GM18499 (cell line): ENCODE measurements at regions not wholly inside any gene's neighbourhood (a gene's known extent, or its start where the extent isn't known, plus 50 kb on each side); places are given as distances from the start of the nearest gene placed in this dataset.
"Not testable (repeated sequence)": the region's sequence is repeated elsewhere in the genome, so short reads cannot be mapped to it uniquely, and the experiment has no call there.

Experiments
- ATAC-seq: cut with Tn5 transposase; IDR thresholded peaks from one replicate; pipeline ENCODE4 v1.9.1; 2021; ENCODE audit warnings: moderate number of reproducible peaks; ENCODE audit not compliant: insufficient read depth, unreplicated experiment

- ATAC-seq, result no peak
These were observed 221.6 kb downstream of the TFAP2A start for GRCh38 chr6:10193321-10193720.

GRCh38 chr6:10190042-10190441, 224.8 kb downstream of the TFAP2A start:
- ATAC-seq, result no peak

GRCh38 chr6:10184371-10185227, 230.3 kb downstream of the TFAP2A start:
- no peak for ATAC-seq

DNA sequence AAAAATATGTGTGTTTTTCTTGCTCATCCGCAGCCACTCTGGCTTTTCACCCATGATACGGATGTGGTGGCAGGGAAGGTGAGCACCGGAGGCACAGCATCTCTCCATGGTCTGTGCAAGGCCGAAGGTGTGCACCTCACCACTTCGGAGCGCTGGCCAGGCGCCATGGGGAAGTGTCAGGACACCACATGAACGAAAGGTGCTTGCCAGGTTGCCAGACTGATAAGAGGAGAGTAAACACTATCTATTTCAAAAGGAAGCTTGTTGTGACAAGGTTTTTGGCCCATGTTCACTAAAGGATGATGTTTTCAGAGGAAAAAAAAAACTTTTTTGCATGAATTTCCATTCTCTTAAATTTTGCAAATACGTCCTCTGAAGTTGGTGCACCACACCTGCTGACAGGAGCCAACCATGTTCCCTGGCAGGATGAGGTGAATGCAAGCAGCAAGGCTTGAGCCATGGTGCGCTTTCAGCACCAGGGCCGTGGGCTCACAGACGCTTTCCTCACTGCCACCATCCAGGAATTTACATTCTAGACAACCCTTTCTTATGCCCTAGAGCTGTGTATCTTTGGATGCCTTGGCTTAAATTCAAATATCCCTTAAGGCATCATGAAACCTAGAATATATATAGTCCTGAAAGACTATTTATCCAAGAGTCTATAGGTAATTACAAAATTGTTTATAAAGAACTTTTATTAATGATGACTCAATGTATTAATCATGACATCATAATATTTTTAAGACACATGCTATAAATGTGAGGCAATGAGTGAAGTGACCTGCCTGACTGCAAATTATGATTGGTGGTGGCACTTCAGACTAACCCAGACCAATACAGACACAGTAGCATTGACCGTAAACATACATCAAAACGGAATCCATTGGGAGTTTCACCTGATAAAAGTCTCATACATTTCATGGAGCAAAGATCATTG, 234.5 kb downstream of the TFAP2A start:
- no peak for ATAC-seq

GRCh38 chr6:10177704-10178103, 237.2 kb downstream of the TFAP2A start:
- ATAC-seq, result no peak

DNA sequence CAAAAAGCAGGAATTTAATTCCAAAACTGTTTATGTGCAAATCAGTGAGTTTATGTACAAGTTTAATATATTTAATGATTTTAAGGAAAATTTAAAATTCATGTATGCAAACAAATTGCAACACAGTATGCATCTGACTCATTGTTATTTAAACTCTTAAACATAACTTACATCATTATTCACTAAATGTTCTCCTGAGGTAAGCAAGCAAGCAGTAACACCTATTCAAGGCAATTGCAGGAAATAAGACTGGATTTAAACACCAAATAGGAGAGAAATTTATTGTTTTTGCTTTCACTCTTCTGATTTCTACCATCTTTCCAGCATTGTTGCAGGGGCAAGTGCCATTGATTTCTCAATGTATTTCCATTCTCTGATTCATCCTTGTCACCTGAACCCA, 239.5 kb downstream of the TFAP2A start:
- no peak for ATAC-seq

GRCh38 chr6:10174761-10175160, 240.1 kb downstream of the TFAP2A start:
- ATAC-seq, result no peak

GRCh38 chr6:10174056-10174455, 240.8 kb downstream of the TFAP2A start:
- ATAC-seq, result no peak

DNA sequence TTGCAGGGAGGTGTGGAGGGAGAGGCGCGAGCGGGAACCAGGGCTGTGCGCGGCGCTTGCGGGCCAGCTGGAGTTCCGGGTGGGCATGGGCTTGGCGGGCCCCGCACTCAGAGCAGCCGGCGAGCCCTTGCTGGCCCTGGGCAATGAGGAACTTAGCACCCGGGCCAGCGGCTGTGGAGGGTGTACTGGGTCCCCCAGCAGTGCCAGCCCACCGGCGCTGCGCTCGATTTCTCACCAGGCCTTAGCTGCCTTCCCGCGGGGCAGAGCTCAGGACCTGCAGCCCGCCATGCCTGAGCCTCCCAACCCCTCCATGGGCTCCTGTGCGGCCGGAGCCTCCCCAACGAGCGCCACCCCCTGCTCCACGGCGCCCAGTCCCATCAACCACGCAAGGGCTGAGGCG, 243.2 kb downstream of the TFAP2A start:
- ATAC-seq, result not testable (repeated sequence)

GRCh38 chr6:10170816-10171215, 244.1 kb downstream of the TFAP2A start:
- ATAC-seq, result no peak

GRCh38 chr6:10166031-10166430, 248.8 kb downstream of the TFAP2A start:
- no peak for ATAC-seq

DNA sequence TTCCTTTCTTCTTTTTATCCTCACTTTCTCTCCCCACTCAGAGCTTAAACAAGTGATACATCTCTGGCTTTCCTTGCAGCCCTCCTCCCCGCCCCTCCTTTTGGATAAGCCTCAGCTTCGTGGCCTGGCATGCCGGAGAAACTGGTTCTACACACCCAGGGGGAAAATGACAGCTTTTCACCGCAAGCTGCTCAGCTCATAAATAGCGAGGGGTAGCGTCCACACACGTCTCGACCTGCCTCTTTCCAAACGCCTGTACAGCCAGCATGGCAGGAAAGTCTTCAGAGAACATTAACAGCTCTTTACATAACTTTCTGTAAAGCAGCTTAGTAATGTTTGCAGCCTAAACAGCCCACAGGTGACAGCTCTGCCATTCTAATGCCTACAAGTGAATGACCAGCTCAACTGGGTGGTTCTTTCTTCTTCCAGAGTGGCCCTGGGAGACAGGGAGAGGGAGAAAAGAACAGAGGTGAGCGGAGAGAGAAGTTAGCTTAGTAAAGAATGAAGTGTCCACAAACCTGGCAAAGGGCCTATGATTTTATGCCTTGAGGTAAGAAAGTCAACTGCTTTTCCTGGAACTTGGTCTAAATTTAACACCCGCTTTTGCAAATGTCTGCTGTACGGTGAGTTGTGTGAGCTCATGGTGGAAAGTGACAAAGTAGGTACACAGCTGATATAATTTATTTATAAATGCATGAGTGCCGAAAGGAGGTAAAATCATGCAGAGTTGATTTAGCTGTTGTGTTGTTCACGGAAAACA, 251.5 kb downstream of the TFAP2A start:
- ATAC-seq, result no peak

GRCh38 chr6:10156875-10157274, 258.0 kb downstream of the TFAP2A start:
- ATAC-seq, result no peak

DNA sequence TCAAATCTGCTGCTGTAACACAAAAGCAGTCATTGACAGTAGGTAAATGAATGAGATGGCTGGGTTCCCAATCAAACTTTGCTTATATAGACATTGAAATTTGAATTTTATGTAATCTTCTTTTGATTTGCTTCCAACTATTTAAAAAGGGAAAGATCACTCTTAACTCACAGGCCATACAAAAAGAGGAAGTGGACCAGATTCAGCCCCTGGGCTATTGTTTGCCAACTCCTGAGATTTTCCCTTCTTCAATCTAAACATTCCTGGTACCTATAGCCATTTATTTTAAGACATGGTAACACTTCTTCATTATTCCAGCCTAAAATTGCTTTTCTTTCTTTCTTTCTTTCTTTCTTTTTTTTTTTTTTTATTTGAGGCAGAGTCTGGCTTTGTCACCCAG, 260.6 kb downstream of the TFAP2A start:
- ATAC-seq, result no peak

- ATAC-seq, result no peak
These were observed 263.5 kb downstream of the TFAP2A start for GRCh38 chr6:10151144-10151915.

DNA sequence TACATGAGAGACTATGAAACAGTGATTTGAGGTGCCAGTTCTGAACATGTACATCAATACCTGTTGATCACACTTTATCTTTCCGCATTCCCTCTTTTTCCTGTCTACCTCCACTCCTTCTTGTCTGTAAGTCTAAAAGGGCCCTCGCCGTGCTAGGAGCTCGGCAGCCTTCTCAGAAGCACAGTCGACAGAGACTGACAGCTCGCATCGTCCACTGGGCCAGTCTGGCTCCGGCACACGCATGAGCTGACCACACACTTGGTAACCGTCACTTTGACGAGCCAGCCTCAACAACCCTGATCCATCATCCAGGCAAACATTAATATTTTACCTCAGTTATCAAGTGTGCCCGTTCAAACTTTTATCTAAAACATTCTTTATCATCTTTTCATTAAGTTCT, 265.3 kb downstream of the TFAP2A start:
- ATAC-seq, result no peak

GRCh38 chr6:10146715-10147451, 268.0 kb downstream of the TFAP2A start:
- ATAC-seq, result peak; percentile 99

GRCh38 chr6:10144772-10145171, 270.1 kb downstream of the TFAP2A start:
- no peak for ATAC-seq
